H9 (cell line): ENCODE measurements at regions not wholly inside any gene's neighbourhood (a gene's known extent, or its start where the extent isn't known, plus 50 kb on each side); places are given as distances from the start of the nearest gene placed in this dataset.

Source experiments
- DNase-seq: peaks from one replicate; pipeline ENCODE4 v3.0.0-alpha.2; 2017
- H2AFZ ChIP-seq: one replicate; pipeline ENCODE4 v1.6.1; 2013; ENCODE audit warnings: mild to moderate bottlenecking, low read length, control low read depth, moderate library complexity
- H2AK5ac ChIP-seq: 2 replicates; pipeline ENCODE4 v1.6.1; 2013; ENCODE audit warnings: low read length, control low read depth, mixed read lengths; ENCODE audit not compliant: insufficient read length
- H2BK120ac ChIP-seq: one replicate; pipeline ENCODE4 v1.6.1; 2013; ENCODE audit warnings: low read depth, mild to moderate bottlenecking, low read length, control low read depth, inconsistent platforms; ENCODE audit not compliant: poor library complexity, severe bottlenecking
- H2BK12ac ChIP-seq: 2 replicates; pipeline ENCODE4 v1.6.1; 2013; ENCODE audit warnings: low read length, control low read depth, mixed read lengths, low read depth; ENCODE audit not compliant: insufficient read length
- H2BK15ac ChIP-seq: 2 replicates; pipeline ENCODE4 v1.6.1; 2013; ENCODE audit warnings: low read depth, low read length, control low read depth
- H2BK20ac ChIP-seq: one replicate; pipeline ENCODE4 v1.6.1; 2013; ENCODE audit warnings: low read depth, mild to moderate bottlenecking, low read length, control low read depth, inconsistent platforms; ENCODE audit not compliant: poor library complexity, severe bottlenecking
- H2BK5ac ChIP-seq: 2 replicates; pipeline ENCODE4 v1.6.1; 2013; ENCODE audit warnings: low read length, control low read depth, mixed read lengths; ENCODE audit not compliant: insufficient read length
- H3K14ac ChIP-seq: 2 replicates; pipeline ENCODE4 v1.6.1; 2013; ENCODE audit warnings: low read length, control low read depth; ENCODE audit not compliant: insufficient read depth
- H3K18ac ChIP-seq: 2 replicates; pipeline ENCODE4 v1.6.1; 2013; ENCODE audit warnings: low read depth, mild to moderate bottlenecking, mixed read lengths, low read length, control low read depth; ENCODE audit not compliant: insufficient read length
- H3K23ac ChIP-seq: 2 replicates; pipeline ENCODE4 v1.6.1; 2013; ENCODE audit warnings: low read length, control low read depth, mixed read lengths, low read depth; ENCODE audit not compliant: insufficient read length
- H3K23me2 ChIP-seq: 2 replicates; pipeline ENCODE4 v1.6.1; 2013; ENCODE audit warnings: low read depth, mild to moderate bottlenecking, mixed read lengths, low read length, control low read depth; ENCODE audit not compliant: insufficient read length, poor library complexity, severe bottlenecking
- H3K27ac ChIP-seq: 2 replicates; pipeline ENCODE4 v1.5.1; 2013; ENCODE audit warnings: low read length, control low read depth, mixed read lengths, low read depth; ENCODE audit not compliant: insufficient read length
- H3K27me3 ChIP-seq: 2 replicates; pipeline ENCODE4 v1.6.1; 2013; ENCODE audit warnings: low read length, control low read depth, inconsistent platforms; ENCODE audit not compliant: insufficient read depth
- H3K4ac ChIP-seq: 2 replicates; pipeline ENCODE4 v1.6.1; 2013; ENCODE audit warnings: low read depth, mild to moderate bottlenecking, control low read depth, inconsistent platforms, low read length, moderate library complexity
- H3K4me1 ChIP-seq: 2 replicates; pipeline ENCODE4 v1.6.1; 2013; ENCODE audit warnings: low read length, control low read depth, inconsistent platforms; ENCODE audit not compliant: insufficient read depth
- H3K4me2 ChIP-seq: 2 replicates; pipeline ENCODE4 v1.6.1; 2013; ENCODE audit warnings: low read length, control low read depth, mixed read lengths; ENCODE audit not compliant: insufficient read length, insufficient read depth
- H3K56ac ChIP-seq: 2 replicates; pipeline ENCODE4 v1.6.1; 2013; ENCODE audit warnings: low read depth, mild to moderate bottlenecking, mixed read lengths, low read length, control low read depth; ENCODE audit not compliant: insufficient read length
- H3K79me1 ChIP-seq: 2 replicates; pipeline ENCODE4 v1.6.1; 2013; ENCODE audit warnings: low read depth, mild to moderate bottlenecking, moderate library complexity, low read length, control low read depth, inconsistent platforms; ENCODE audit not compliant: insufficient read depth, poor library complexity, severe bottlenecking
- H3K79me2 ChIP-seq: 2 replicates; pipeline ENCODE4 v1.6.1; 2013; ENCODE audit warnings: low read length, control low read depth, inconsistent platforms; ENCODE audit not compliant: insufficient read depth
- H3K9ac ChIP-seq: 2 replicates; pipeline ENCODE4 v1.6.1; 2013; ENCODE audit warnings: low read length, control low read depth, mixed read lengths; ENCODE audit not compliant: insufficient read length; ENCODE audit errors: extremely low read depth
- H3K9me3 ChIP-seq: one replicate; pipeline ENCODE4 v1.6.1; 2013; ENCODE audit warnings: low read depth, low read length, inconsistent platforms; ENCODE audit not compliant: control insufficient read depth
- H3T11ph ChIP-seq: one replicate; pipeline ENCODE4 v1.6.1; 2013; ENCODE audit warnings: mild to moderate bottlenecking, low read length, control low read depth, inconsistent platforms
- H4K20me1 ChIP-seq: one replicate; pipeline ENCODE4 v1.6.1; 2013; ENCODE audit not compliant: control insufficient read depth, insufficient read length, insufficient read depth
- H4K5ac ChIP-seq: 2 replicates; pipeline ENCODE4 v1.6.1; 2013; ENCODE audit warnings: low read depth, mild to moderate bottlenecking, mixed read lengths, low read length, control low read depth; ENCODE audit not compliant: insufficient read length
- H4K8ac ChIP-seq: replicated peaks from 2 replicates; pipeline ENCODE4 v1.6.1; 2013; ENCODE audit warnings: low read length, control low read depth, mixed read lengths, low read depth; ENCODE audit not compliant: insufficient read length
- H4K91ac ChIP-seq: 2 replicates; pipeline ENCODE4 v1.6.1; 2013; ENCODE audit warnings: low read depth, mild to moderate bottlenecking, moderate library complexity, mixed read lengths, low read length, control low read depth; ENCODE audit not compliant: insufficient read length
- H3K27ac Mint-ChIP-seq, 3 experiments: 2 replicates in 2 of 3; 3 replicates in 1 of 3; pipeline ENCODE4 v1.8.0; 2020 to 2021; ENCODE audit warnings: mixed read lengths in 3 of 3, mild to moderate bottlenecking in 1 of 3, moderate library complexity in 1 of 3
- H3K27me3 Mint-ChIP-seq: 2 replicates; pipeline ENCODE4 v1.8.0; 2021; ENCODE audit warnings: low read depth, mild to moderate bottlenecking, moderate library complexity, mixed read lengths
- H3K36me3 Mint-ChIP-seq, 3 experiments: 2 replicates in 2 of 3; 3 replicates in 1 of 3; pipeline ENCODE4 v1.8.0; 2020 to 2021; ENCODE audit warnings: low read depth in 3 of 3, mixed read lengths in 3 of 3; ENCODE audit not compliant: insufficient read depth in 1 of 3
- H3K4me1 Mint-ChIP-seq, 2 experiments: 2 replicates each; pipeline ENCODE4 v1.8.0; 2020; ENCODE audit warnings: mixed read lengths in 2 of 2
- H3K4me3 Mint-ChIP-seq, 2 experiments: 2 replicates in 1 of 2; 3 replicates in 1 of 2; pipeline ENCODE4 v1.8.0; 2020 to 2021; ENCODE audit warnings: mild to moderate bottlenecking in 2 of 2, mixed read lengths in 2 of 2, moderate library complexity in 1 of 2
- H3K9me3 Mint-ChIP-seq, 2 experiments: 2 replicates in 1 of 2; 3 replicates in 1 of 2; pipeline ENCODE4 v1.8.0; 2020; ENCODE audit warnings: mild to moderate bottlenecking in 2 of 2, mixed read lengths in 2 of 2, moderate library complexity in 1 of 2
- CTCF ChIP-seq: fragments of 200-600 bp; sonication (generic); conservative IDR thresholded peaks from 3 replicates; pipeline ENCODE4 v1.8.0; 2021; ENCODE audit warnings: antibody characterized with exemption, mild to moderate bottlenecking
- WGBS: extraction: QIAGEN DNeasy Blood & Tissue Kit; methylation state at CpG from one replicate; pipeline ENCODE4 v1.1.7; 2013; ENCODE audit warnings: missing lambda C conversion rate, low lambda C conversion rate, mixed read lengths; ENCODE audit not compliant: insufficient read length; ENCODE audit errors: extremely low coverage; 5-methylcytosine and 5-hydroxymethylcytosine counted together

DNA sequence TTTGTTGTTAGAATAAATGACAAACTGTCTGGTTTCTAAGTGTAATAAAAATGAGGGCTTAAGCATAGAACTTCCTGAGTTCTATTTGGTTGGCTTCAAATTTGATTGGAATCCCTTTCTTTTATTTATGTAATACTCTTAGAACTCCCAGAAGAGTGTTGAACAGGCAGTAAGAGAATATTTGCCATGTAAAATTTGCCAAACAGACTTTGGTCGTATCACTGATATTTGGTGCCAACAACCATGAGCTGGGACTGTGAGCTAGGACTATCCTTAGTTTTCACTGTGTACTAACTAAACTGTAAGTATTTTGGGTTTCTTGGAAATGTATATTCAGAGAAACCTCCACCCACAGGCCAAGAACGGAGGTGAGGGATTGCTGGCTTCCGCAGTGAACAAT is 971.2 kb upstream of the SOX9 start:
- Histone ChIP-seq H3K23me2 (no peaks in the 10 kb centered on the region), H2AK5ac (no peak overlapping the region), H2BK20ac (no peak overlapping the region), H2AFZ (no peak overlapping the region), H3K9me3 (no peaks in the 10 kb centered on the region), H3K18ac (no peak overlapping the region), H3K4ac (no peak overlapping the region), H3K9ac (no peak overlapping the region), H3K56ac (no peak overlapping the region), H4K20me1 (no peaks in the 10 kb centered on the region), H3K79me2 (no peaks in the 10 kb centered on the region), H3K79me1 (no peaks in the 10 kb centered on the region), H3K23ac (no peak overlapping the region), H3K4me2 (no peak overlapping the region), H2BK12ac (no peak overlapping the region), H2BK120ac (no peak overlapping the region), H2BK15ac (no peak overlapping the region), H3T11ph (no peak overlapping the region), H2BK5ac (no peak overlapping the region), H3K27me3 (no peaks in the 10 kb centered on the region), H3K14ac (no peak overlapping the region), H4K5ac (no peak overlapping the region), H4K8ac (no peak overlapping the region), H3K27ac (no peak overlapping the region), H4K91ac (no peak overlapping the region), H3K4me1 (no peaks in the 10 kb centered on the region)
- H3K36me3 Mint-ChIP-seq: no peaks in the 10 kb centered on the region
- no peak overlapping the region for H3K4me3 Mint-ChIP-seq
- H3K4me1 Mint-ChIP-seq: no peaks in the 10 kb centered on the region
- DNase-seq: no peak
- no peaks in the 10 kb centered on the region for H3K9me3 Mint-ChIP-seq
- H3K27me3 Mint-ChIP-seq: no peaks in the 10 kb centered on the region
- WGBS: no CpG with 5 or more reads among the region's 3 CpGs
- H3K27ac Mint-ChIP-seq: no peak overlapping the region
- no peak for TF ChIP-seq CTCF
